OCI-LY7 (cell line): ENCODE measurements at regions not wholly inside any gene's neighbourhood (a gene's known extent, or its start where the extent isn't known, plus 50 kb on each side); places are given as distances from the start of the nearest gene placed in this dataset.

Experiments used
- CTCF ChIP-seq: fragments of 200-600 bp; sonication (generic); conservative IDR thresholded peaks from 2 replicates; pipeline ENCODE4 v1.5.1; 2014; ENCODE audit warnings: mild to moderate bottlenecking, antibody characterized with exemption, low read length, moderate library complexity, mixed read lengths
- EZH2phosphoT487 ChIP-seq: fragments of 200-600 bp; sonication (generic); IDR thresholded peaks from 2 replicates; pipeline ENCODE4 v1.6.1; 2018; ENCODE audit warnings: low read depth, borderline replicate concordance, mild to moderate bottlenecking, mixed run types, antibody characterized with exemption, low read length, moderate library complexity, mixed read lengths

- no peak for TF ChIP-seq CTCF
- no peak for TF ChIP-seq EZH2phosphoT487
Observed at GRCh38 chr13:75934889-75935288, 298.8 kb downstream of the LMO7 start.
